GM23338 (cell line): ENCODE measurements at regions not wholly inside any gene's neighbourhood (a gene's known extent, or its start where the extent isn't known, plus 50 kb on each side); places are given as distances from the start of the nearest gene placed in this dataset.

Experiments
- ATAC-seq: fragments of 200-7000 bp; cut with Tn5 transposase; 3 replicates; pipeline ENCODE4 v1.9.1; 2020
- DNase-seq: peaks from one replicate; pipeline ENCODE4 v3.0.0-alpha.2; 2015; ENCODE audit warnings: low spot score
- H2AFZ ChIP-seq: fragments of 200-600 bp; sonication (generic); 2 replicates; pipeline ENCODE4 v1.8.0; 2016; ENCODE audit warnings: antibody characterized with exemption, mild to moderate bottlenecking, moderate library complexity
- H3F3A ChIP-seq: fragments of 200-600 bp; sonication (generic); replicated peaks from 2 replicates; pipeline ENCODE4 v1.8.0; 2017; ENCODE audit warnings: antibody characterized with exemption, mixed run types, low read depth
- H3K27ac ChIP-seq: fragments of 200-600 bp; sonication (generic); 2 replicates; pipeline ENCODE4 v1.6.1; 2016; ENCODE audit warnings: low read depth
- H3K27me3 ChIP-seq: fragments of 200-600 bp; sonication (generic); 2 replicates; pipeline ENCODE4 v1.8.0; 2016; ENCODE audit warnings: mild to moderate bottlenecking, mixed run types, moderate library complexity; ENCODE audit not compliant: insufficient read depth
- H3K36me3 ChIP-seq: fragments of 200-600 bp; sonication (generic); 2 replicates; pipeline ENCODE4 v1.8.0; 2016; ENCODE audit warnings: mild to moderate bottlenecking; ENCODE audit not compliant: insufficient read depth
- H3K4me1 ChIP-seq: fragments of 200-600 bp; sonication (generic); 2 replicates; pipeline ENCODE4 v1.8.0; 2016; ENCODE audit warnings: mild to moderate bottlenecking, moderate library complexity; ENCODE audit not compliant: insufficient read depth
- H3K4me2 ChIP-seq: fragments of 200-600 bp; sonication (generic); 2 replicates; pipeline ENCODE4 v1.7.1; 2017; ENCODE audit warnings: mixed run types
- H3K4me3 ChIP-seq: fragments of 200-600 bp; sonication (generic); 2 replicates; pipeline ENCODE4 v1.6.1; 2016; ENCODE audit warnings: mixed run types
- H3K79me2 ChIP-seq: fragments of 200-600 bp; sonication (generic); replicated peaks from 2 replicates; pipeline ENCODE4 v1.8.0; 2017; ENCODE audit warnings: mild to moderate bottlenecking; ENCODE audit not compliant: insufficient read depth
- H3K9me2 ChIP-seq: fragments of 200-600 bp; sonication (generic); 2 replicates; pipeline ENCODE4 v1.8.0; 2017; ENCODE audit not compliant: insufficient read depth
- H4K20me1 ChIP-seq: fragments of 200-600 bp; sonication (generic); replicated peaks from 2 replicates; pipeline ENCODE4 v1.8.0; 2017; ENCODE audit warnings: mild to moderate bottlenecking; ENCODE audit not compliant: insufficient read depth
- H3K27ac Mint-ChIP-seq: 2 replicates; pipeline ENCODE4 v1.8.0; 2020; ENCODE audit warnings: inconsistent platforms, mild to moderate bottlenecking, moderate library complexity, mixed read lengths
- H3K27me3 Mint-ChIP-seq: 3 replicates; pipeline ENCODE4 v1.8.0; 2022; ENCODE audit warnings: low read depth, mild to moderate bottlenecking, moderate library complexity, mixed read lengths, inconsistent platforms; ENCODE audit not compliant: insufficient read depth, poor library complexity
- H3K36me3 Mint-ChIP-seq: 3 replicates; pipeline ENCODE4 v1.8.0; 2021; ENCODE audit warnings: low read depth, mild to moderate bottlenecking, inconsistent platforms, moderate library complexity, mixed read lengths
- H3K4me1 Mint-ChIP-seq: 3 replicates; pipeline ENCODE4 v1.8.0; 2020; ENCODE audit warnings: mild to moderate bottlenecking, inconsistent platforms, mixed read lengths
- H3K4me3 Mint-ChIP-seq: 3 replicates; pipeline ENCODE4 v1.8.0; 2021; ENCODE audit warnings: moderate library complexity, mild to moderate bottlenecking, inconsistent platforms, mixed read lengths
- H3K9me3 Mint-ChIP-seq: 3 replicates; pipeline ENCODE4 v1.8.0; 2020; ENCODE audit warnings: moderate library complexity, mild to moderate bottlenecking, inconsistent platforms, mixed read lengths
- CREB1 ChIP-seq: fragments of 250-450 bp; sonication (Bioruptor Pico); IDR thresholded peaks from 2 replicates; pipeline ENCODE4 v1.5.0; 2020; ENCODE audit warnings: low read depth, mild to moderate bottlenecking, moderate library complexity
- EZH2 ChIP-seq: fragments of 200-600 bp; sonication (generic); IDR thresholded peaks from one replicate; pipeline ENCODE4 v1.8.0; 2017; ENCODE audit warnings: antibody characterized with exemption, mild to moderate bottlenecking, low read depth; ENCODE audit not compliant: unreplicated experiment
- EZH2phosphoT487 ChIP-seq: fragments of 200-600 bp; sonication (generic); IDR thresholded peaks from one replicate; pipeline ENCODE4 v1.8.1; 2018; ENCODE audit warnings: antibody characterized with exemption; ENCODE audit not compliant: unreplicated experiment
- JUNB ChIP-seq: IDR thresholded peaks from one replicate; pipeline ENCODE4 v1.6.1; 2016; ENCODE audit warnings: antibody characterized with exemption; ENCODE audit not compliant: unreplicated experiment
- NANOG ChIP-seq: IDR thresholded peaks from 2 replicates; pipeline ENCODE4 v1.6.1; 2016; ENCODE audit warnings: antibody characterized with exemption, borderline replicate concordance
- POLR2AphosphoS5 ChIP-seq: IDR thresholded peaks from 2 replicates; pipeline ENCODE4 v1.6.1; 2016; ENCODE audit warnings: antibody characterized with exemption, low read depth
- STAT1 ChIP-seq: IDR thresholded peaks from one replicate; pipeline ENCODE4 v1.6.1; 2016; ENCODE audit warnings: antibody characterized with exemption; ENCODE audit not compliant: unreplicated experiment
- ZNF114 ChIP-seq: fragments of 250-450 bp; sonication (Bioruptor Pico); IDR thresholded peaks from 2 replicates; pipeline ENCODE4 v1.5.0; 2020; ENCODE audit warnings: mild to moderate bottlenecking, moderate library complexity
- ZNF331 ChIP-seq: fragments of 250-450 bp; sonication (Bioruptor Pico); IDR thresholded peaks from 2 replicates; pipeline ENCODE4 v1.5.0; 2020; ENCODE audit warnings: low read depth, mild to moderate bottlenecking, moderate library complexity
- TF ChIP-seq, protein P1 (sequence below), 2 experiments: fragments of 200-600 bp in 1 of 2; sonication (generic) in 1 of 2; conservative IDR thresholded peaks; 2 replicates each; pipeline versions ENCODE4 v1.5.1 to v1.6.1; 2016 to 2017; ENCODE audit warnings: antibody characterized with exemption in 2 of 2, low read depth in 2 of 2, mild to moderate bottlenecking in 2 of 2, moderate library complexity in 1 of 2
- TF ChIP-seq, protein P2 (sequence below): IDR thresholded peaks from 2 replicates; pipeline ENCODE4 v1.6.1; 2016; ENCODE audit warnings: antibody characterized with exemption
- TF ChIP-seq, protein P3 (sequence below): IDR thresholded peaks from one replicate; pipeline ENCODE4 v1.6.1; 2018; ENCODE audit warnings: antibody characterized with exemption; ENCODE audit not compliant: unreplicated experiment

DNA sequence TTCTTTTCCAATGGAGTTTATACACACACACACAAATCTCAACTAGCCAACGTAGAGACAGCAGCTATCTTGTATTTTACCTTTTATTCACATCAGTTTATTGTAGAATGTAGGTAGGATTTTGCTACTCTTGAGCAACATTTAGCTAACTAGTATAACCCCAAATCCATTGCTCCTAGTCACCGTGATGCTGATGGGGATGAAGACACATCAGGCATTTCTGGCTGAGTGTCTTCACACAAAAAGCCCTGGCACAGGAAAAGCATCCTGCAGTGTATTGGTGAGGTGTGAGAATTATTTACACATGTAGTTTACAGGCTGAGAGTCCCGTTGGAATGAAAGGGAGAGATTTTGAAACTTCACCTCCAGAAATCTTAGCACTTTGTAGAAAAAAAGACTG lies 65.9 kb upstream of the FBXL4 start:
- Mint-ChIP-seq H3K36me3 (no peaks in the 10 kb centered on the region), H3K4me1 (no peaks in the 10 kb centered on the region), H3K27ac (no peak overlapping the region), H3K4me3 (no peak overlapping the region), H3K9me3 (no peaks in the 10 kb centered on the region), H3K27me3 (no peaks in the 10 kb centered on the region)
- H3K4me3 ChIP-seq: no peak overlapping the region
- no peak overlapping the region for H3K27ac ChIP-seq
- H2AFZ ChIP-seq: no peak overlapping the region; the same call in 1 of the 2 replicates
- H4K20me1 ChIP-seq: no peaks in the 10 kb centered on the region; the same call in 1 of the 2 replicates
- no peak for ATAC-seq
- H3K9me2 ChIP-seq: peaks cover 13% of the 10 kb centered on the region
- no peaks in the 10 kb centered on the region for H3K36me3 ChIP-seq
- TF ChIP-seq POLR2AphosphoS5 (no peak), ZNF331 (CRISPR knock-in tag) (no peak), STAT1 (no peak), ZNF114 (CRISPR knock-in tag) (no peak), EZH2 (no peak), CREB1 (no peak), EZH2phosphoT487 (no peak), NANOG (no peak), JUNB (no peak)
- TF ChIP-seq, protein P1, sequence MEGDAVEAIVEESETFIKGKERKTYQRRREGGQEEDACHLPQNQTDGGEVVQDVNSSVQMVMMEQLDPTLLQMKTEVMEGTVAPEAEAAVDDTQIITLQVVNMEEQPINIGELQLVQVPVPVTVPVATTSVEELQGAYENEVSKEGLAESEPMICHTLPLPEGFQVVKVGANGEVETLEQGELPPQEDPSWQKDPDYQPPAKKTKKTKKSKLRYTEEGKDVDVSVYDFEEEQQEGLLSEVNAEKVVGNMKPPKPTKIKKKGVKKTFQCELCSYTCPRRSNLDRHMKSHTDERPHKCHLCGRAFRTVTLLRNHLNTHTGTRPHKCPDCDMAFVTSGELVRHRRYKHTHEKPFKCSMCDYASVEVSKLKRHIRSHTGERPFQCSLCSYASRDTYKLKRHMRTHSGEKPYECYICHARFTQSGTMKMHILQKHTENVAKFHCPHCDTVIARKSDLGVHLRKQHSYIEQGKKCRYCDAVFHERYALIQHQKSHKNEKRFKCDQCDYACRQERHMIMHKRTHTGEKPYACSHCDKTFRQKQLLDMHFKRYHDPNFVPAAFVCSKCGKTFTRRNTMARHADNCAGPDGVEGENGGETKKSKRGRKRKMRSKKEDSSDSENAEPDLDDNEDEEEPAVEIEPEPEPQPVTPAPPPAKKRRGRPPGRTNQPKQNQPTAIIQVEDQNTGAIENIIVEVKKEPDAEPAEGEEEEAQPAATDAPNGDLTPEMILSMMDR (conservative IDR thresholded peaks at IDR 0.05; ENCODE audit: low read depth in 2 of 2): no peak
- TF ChIP-seq, protein P2, sequence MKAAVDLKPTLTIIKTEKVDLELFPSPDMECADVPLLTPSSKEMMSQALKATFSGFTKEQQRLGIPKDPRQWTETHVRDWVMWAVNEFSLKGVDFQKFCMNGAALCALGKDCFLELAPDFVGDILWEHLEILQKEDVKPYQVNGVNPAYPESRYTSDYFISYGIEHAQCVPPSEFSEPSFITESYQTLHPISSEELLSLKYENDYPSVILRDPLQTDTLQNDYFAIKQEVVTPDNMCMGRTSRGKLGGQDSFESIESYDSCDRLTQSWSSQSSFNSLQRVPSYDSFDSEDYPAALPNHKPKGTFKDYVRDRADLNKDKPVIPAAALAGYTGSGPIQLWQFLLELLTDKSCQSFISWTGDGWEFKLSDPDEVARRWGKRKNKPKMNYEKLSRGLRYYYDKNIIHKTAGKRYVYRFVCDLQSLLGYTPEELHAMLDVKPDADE: no peak
- TF ChIP-seq, protein P3, sequence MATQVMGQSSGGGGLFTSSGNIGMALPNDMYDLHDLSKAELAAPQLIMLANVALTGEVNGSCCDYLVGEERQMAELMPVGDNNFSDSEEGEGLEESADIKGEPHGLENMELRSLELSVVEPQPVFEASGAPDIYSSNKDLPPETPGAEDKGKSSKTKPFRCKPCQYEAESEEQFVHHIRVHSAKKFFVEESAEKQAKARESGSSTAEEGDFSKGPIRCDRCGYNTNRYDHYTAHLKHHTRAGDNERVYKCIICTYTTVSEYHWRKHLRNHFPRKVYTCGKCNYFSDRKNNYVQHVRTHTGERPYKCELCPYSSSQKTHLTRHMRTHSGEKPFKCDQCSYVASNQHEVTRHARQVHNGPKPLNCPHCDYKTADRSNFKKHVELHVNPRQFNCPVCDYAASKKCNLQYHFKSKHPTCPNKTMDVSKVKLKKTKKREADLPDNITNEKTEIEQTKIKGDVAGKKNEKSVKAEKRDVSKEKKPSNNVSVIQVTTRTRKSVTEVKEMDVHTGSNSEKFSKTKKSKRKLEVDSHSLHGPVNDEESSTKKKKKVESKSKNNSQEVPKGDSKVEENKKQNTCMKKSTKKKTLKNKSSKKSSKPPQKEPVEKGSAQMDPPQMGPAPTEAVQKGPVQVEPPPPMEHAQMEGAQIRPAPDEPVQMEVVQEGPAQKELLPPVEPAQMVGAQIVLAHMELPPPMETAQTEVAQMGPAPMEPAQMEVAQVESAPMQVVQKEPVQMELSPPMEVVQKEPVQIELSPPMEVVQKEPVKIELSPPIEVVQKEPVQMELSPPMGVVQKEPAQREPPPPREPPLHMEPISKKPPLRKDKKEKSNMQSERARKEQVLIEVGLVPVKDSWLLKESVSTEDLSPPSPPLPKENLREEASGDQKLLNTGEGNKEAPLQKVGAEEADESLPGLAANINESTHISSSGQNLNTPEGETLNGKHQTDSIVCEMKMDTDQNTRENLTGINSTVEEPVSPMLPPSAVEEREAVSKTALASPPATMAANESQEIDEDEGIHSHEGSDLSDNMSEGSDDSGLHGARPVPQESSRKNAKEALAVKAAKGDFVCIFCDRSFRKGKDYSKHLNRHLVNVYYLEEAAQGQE: no peak
- no peaks in the 10 kb centered on the region for H3K4me1 ChIP-seq
- DNase-seq: no peak
- no peaks in the 10 kb centered on the region for H3F3A ChIP-seq
- H3K4me2 ChIP-seq: no peak overlapping the region
- no peaks in the 10 kb centered on the region for H3K79me2 ChIP-seq
- no peaks in the 10 kb centered on the region for H3K27me3 ChIP-seq
